Endothelial cell of umbilical vein (primary cell): ENCODE measurements at regions not wholly inside any gene's neighbourhood (a gene's known extent, or its start where the extent isn't known, plus 50 kb on each side); places are given as distances from the start of the nearest gene placed in this dataset.

Experiments
- BruUV-seq: library from RNA; stranded (reverse); fragments of 400-500 nt; replicated peaks from 2 replicates; lab custom pipeline; 2021; lab: Mats Ljungman, UMichigan
- CTCF ChIA-PET: fragments of 300-600, 350-600 bp; sonication (Branson Sonifier 250); formaldehyde crosslinking; loops from one replicate; lab custom pipeline; 2021; ENCODE audit warnings: antibody characterized with exemption, inconsistent platforms; lab: Charles Lee
- POLR2A ChIA-PET: fragments of 300-600, 350-600 bp; sonication (Branson Sonifier 250); formaldehyde crosslinking; loops from one replicate; lab custom pipeline; 2021; ENCODE audit warnings: antibody characterized with exemption, inconsistent platforms; lab: Charles Lee
- DNase-seq: peaks from one replicate; pipeline ENCODE4 v3.0.0-alpha.2; 2011; ENCODE audit warnings: low read depth, low spot score
- FAIRE-seq: peaks from 2 replicates; lab custom pipeline; 2011; peaks lifted over from hg19 to GRCh38; lab: Jason Lieb, UNC
- H2AFZ ChIP-seq: 2 replicates; pipeline ENCODE4 v1.6.0; 2012; ENCODE audit warnings: low read depth, low read length, control low read depth, inconsistent platforms
- H3K27ac ChIP-seq: 2 replicates; pipeline ENCODE4 v1.5.1; 2011; ENCODE audit warnings: low read depth, mild to moderate bottlenecking, control low read depth, low read length, moderate library complexity; ENCODE audit not compliant: insufficient read depth
- H3K27me3 ChIP-seq, 2 experiments: 2 replicates each; pipeline versions ENCODE4 v1.6.0 to v1.6.1; 2011; ENCODE audit warnings: low read length in 2 of 2, mixed read lengths in 1 of 2; ENCODE audit not compliant: control insufficient read depth in 2 of 2, insufficient read depth in 2 of 2
- H3K36me3 ChIP-seq, 2 experiments: 2 replicates in 1 of 2; 3 replicates in 1 of 2; pipeline ENCODE4 v1.5.1; 2011; ENCODE audit warnings: low read length in 2 of 2, mild to moderate bottlenecking in 1 of 2, moderate library complexity in 1 of 2; ENCODE audit not compliant: control insufficient read depth in 2 of 2, insufficient read depth in 2 of 2; ENCODE audit errors: extremely low read depth in 1 of 2
- H3K4me1 ChIP-seq: 3 replicates; pipeline ENCODE4 v1.5.1; 2011; ENCODE audit warnings: mild to moderate bottlenecking, low read length; ENCODE audit not compliant: control insufficient read depth, insufficient read depth; ENCODE audit errors: extremely low read depth
- H3K4me2 ChIP-seq: 2 replicates; pipeline ENCODE4 v1.6.1; 2011; ENCODE audit warnings: low read length, control low read depth, mixed read lengths; ENCODE audit not compliant: insufficient read depth
- H3K4me3 ChIP-seq, 3 experiments: fragments of 200-600 bp in 1 of 3; sonication (generic), shearing (Covaris generic) in 1 of 3; replicated peaks in 1 of 3; 2 replicates each; pipeline ENCODE4 v1.5.1; 2011 to 2016; ENCODE audit warnings: control low read depth in 3 of 3, low read length in 3 of 3, mild to moderate bottlenecking in 2 of 3, inconsistent platforms in 1 of 3, low read depth in 1 of 3, moderate library complexity in 1 of 3; ENCODE audit not compliant: insufficient read depth in 1 of 3
- H3K79me2 ChIP-seq: 2 replicates; pipeline ENCODE4 v1.6.0; 2012; ENCODE audit warnings: low read length, inconsistent platforms; ENCODE audit not compliant: control insufficient read depth, insufficient read depth
- H3K9ac ChIP-seq: replicated peaks from 2 replicates; pipeline ENCODE3; 2011; ENCODE audit warnings: low read length, control low read depth; ENCODE audit not compliant: insufficient read depth; ENCODE audit errors: extremely low read depth
- H3K9me1 ChIP-seq: replicated peaks from 3 replicates; pipeline ENCODE4 v1.6.0; 2011; ENCODE audit warnings: mild to moderate bottlenecking, low read length; ENCODE audit not compliant: control insufficient read depth, insufficient read depth; ENCODE audit errors: extremely low read depth
- H3K9me3 ChIP-seq: replicated peaks from 2 replicates; pipeline ENCODE4 v1.5.1; 2012; ENCODE audit warnings: low read length, inconsistent platforms; ENCODE audit not compliant: control insufficient read depth, insufficient read depth
- H4K20me1 ChIP-seq: replicated peaks from 2 replicates; pipeline ENCODE3; 2011; ENCODE audit warnings: mild to moderate bottlenecking, low read length; ENCODE audit not compliant: control insufficient read depth, insufficient read depth; ENCODE audit errors: extremely low read depth
- EZH2 ChIP-seq: IDR thresholded peaks from 2 replicates; pipeline ENCODE4 v1.6.1; 2012; ENCODE audit warnings: borderline replicate concordance, low read depth, mild to moderate bottlenecking, moderate library complexity, low read length, inconsistent platforms; ENCODE audit not compliant: severe bottlenecking
- FOS ChIP-seq: IDR thresholded peaks from 2 replicates; pipeline ENCODE4 v1.6.1; 2011; ENCODE audit warnings: mild to moderate bottlenecking, low read length, moderate library complexity, borderline replicate concordance; ENCODE audit not compliant: insufficient read depth
- GATA2 ChIP-seq: IDR thresholded peaks from 2 replicates; pipeline ENCODE4 v1.7.0; 2011; ENCODE audit warnings: low read depth, mild to moderate bottlenecking, moderate library complexity, mixed read lengths, low read length; ENCODE audit not compliant: insufficient read length, insufficient read depth
- JUN ChIP-seq: IDR thresholded peaks from 2 replicates; pipeline ENCODE4 v1.6.1; 2011; ENCODE audit warnings: borderline replicate concordance, low read depth; ENCODE audit not compliant: insufficient read length, insufficient read depth
- MYC ChIP-seq: IDR thresholded peaks from one replicate; pipeline ENCODE4 v1.6.1; 2011; ENCODE audit warnings: mild to moderate bottlenecking, low read depth, low read length
- POLR2A ChIP-seq: IDR thresholded peaks from 2 replicates; pipeline ENCODE4 v1.6.1; 2012; ENCODE audit warnings: low read depth, mild to moderate bottlenecking, control low read depth, low read length
- POLR2AphosphoS5 ChIP-seq: IDR thresholded peaks from 2 replicates; pipeline ENCODE4 v1.6.1; 2012; ENCODE audit warnings: low read depth, mild to moderate bottlenecking, control low read depth, low read length, moderate library complexity; ENCODE audit not compliant: insufficient read depth
- dilution Hi-C: fragments of 300-500 bp; cut with MboI; formaldehyde crosslinking; loops from one replicate; pipeline ENCODE4 v1.15.0; 2019; ENCODE audit warnings: low sequenced_read_pairs; ENCODE audit not compliant: extremely low pct_ligation_motif_present
- intact Hi-C: fragments of 100-400 bp; cut with micrococcal nuclease; formaldehyde crosslinking; loops from one replicate; pipeline ENCODE4 v1.10.0; 2022
- TF ChIP-seq, protein P1 (sequence below), 2 donors: IDR thresholded peaks; 1 replicate in 1 of 2; 2 replicates in 1 of 2; pipeline ENCODE4 v1.5.1; 2011; ENCODE audit warnings: low read length in 2 of 2, mild to moderate bottlenecking in 2 of 2, moderate library complexity in 2 of 2, control low read depth in 1 of 2, inconsistent platforms in 1 of 2, low read depth in 1 of 2; ENCODE audit not compliant: insufficient read depth in 1 of 2; ENCODE audit errors: extremely low read depth in 1 of 2
- TF ChIP-seq, protein P2 (sequence below): IDR thresholded peaks from 2 replicates; pipeline ENCODE4 v1.6.1; 2011; ENCODE audit not compliant: insufficient read depth, insufficient read length

DNA sequence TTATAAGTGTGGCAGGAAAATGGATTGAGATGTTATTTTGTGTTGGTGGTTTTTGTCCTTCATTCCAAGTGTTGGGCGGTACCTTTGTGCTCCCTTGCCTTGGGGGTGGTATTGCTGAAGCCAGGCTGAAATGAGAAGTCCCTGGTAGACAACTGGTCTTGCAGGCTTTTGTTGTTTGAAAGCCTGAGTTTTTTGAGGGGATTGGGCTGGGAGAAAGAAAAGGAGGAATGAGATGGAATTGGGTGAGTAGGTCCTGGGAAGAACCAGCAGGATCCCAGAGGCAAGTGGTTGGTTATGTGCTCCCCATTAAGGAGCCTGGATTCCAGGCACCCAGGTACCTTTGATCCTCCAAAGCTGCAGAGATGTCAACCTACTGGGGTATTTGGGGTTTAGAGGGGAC lies 93.7 kb upstream of the SLC2A1 start:
- dilution Hi-C loops: loop anchor here (25.0 kb wide), 1 partner anchor 140 kb away; no protein-coding TSS in a partner anchor
- CTCF ChIA-PET: interaction anchor here (1.3 to 1.8 kb wide), 2 partner anchors 21 to 139 kb away, joined by 6 to 7 read pairs; no protein-coding TSS in a partner anchor
- DNase-seq (no peak), FAIRE-seq (no peak)
- H3K27me3 ChIP-seq: peaks cover 7 to 8% of the 10 kb centered on the region in 2 experiments
- H3K4me1 ChIP-seq: no peaks in the 10 kb centered on the region
- TF ChIP-seq POLR2A (no peak), FOS (no peak), EZH2 (no peak), MYC (no peak), JUN (no peak), POLR2AphosphoS5 (no peak), GATA2 (no peak)
- TF ChIP-seq, protein P1, sequence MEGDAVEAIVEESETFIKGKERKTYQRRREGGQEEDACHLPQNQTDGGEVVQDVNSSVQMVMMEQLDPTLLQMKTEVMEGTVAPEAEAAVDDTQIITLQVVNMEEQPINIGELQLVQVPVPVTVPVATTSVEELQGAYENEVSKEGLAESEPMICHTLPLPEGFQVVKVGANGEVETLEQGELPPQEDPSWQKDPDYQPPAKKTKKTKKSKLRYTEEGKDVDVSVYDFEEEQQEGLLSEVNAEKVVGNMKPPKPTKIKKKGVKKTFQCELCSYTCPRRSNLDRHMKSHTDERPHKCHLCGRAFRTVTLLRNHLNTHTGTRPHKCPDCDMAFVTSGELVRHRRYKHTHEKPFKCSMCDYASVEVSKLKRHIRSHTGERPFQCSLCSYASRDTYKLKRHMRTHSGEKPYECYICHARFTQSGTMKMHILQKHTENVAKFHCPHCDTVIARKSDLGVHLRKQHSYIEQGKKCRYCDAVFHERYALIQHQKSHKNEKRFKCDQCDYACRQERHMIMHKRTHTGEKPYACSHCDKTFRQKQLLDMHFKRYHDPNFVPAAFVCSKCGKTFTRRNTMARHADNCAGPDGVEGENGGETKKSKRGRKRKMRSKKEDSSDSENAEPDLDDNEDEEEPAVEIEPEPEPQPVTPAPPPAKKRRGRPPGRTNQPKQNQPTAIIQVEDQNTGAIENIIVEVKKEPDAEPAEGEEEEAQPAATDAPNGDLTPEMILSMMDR (IDR thresholded peaks at IDR 0.05; ENCODE audit: extremely low read depth in 1 of 2, insufficient read depth in 1 of 2, low read depth in 1 of 2, low read length in 2 of 2): no peak
- TF ChIP-seq, protein P2, sequence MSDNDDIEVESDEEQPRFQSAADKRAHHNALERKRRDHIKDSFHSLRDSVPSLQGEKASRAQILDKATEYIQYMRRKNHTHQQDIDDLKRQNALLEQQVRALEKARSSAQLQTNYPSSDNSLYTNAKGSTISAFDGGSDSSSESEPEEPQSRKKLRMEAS: no peak
- H3K9ac ChIP-seq: no peak overlapping the region
- H3K9me1 ChIP-seq: no peaks in the 10 kb centered on the region
- no peak overlapping the region for H3K27ac ChIP-seq
- no peaks in the 10 kb centered on the region for H3K36me3 ChIP-seq
- H4K20me1 ChIP-seq: no peaks in the 10 kb centered on the region
- no peaks in the 10 kb centered on the region for H3K79me2 ChIP-seq
- no peak overlapping the region for H2AFZ ChIP-seq
- no peak overlapping the region for H3K4me2 ChIP-seq
- no TSS peak for BruUV-seq
- no peak overlapping the region for H3K4me3 ChIP-seq
- POLR2A ChIA-PET: no interaction called here
- intact Hi-C loops: no loop called here
- no peaks in the 10 kb centered on the region for H3K9me3 ChIP-seq
